ENCODE measurements at regions not wholly inside any gene's neighbourhood (a gene's known extent, or its start where the extent isn't known, plus 50 kb on each side); places are given as distances from the start of the nearest gene placed in this dataset.
A peak's percentile ranks its signal among the peaks of the same experiment; 100 is the strongest.

- TF ChIP-seq ISX (CRISPR knock-in tag; conservative IDR thresholded peaks at IDR 0.05): no peak
- TF ChIP-seq CTCF (CRISPR knock-in tag; IDR thresholded peaks at IDR 0.05): no peak
- TF ChIP-seq ZFP36 (IDR thresholded peaks at IDR 0.05; ENCODE audit: borderline replicate concordance, low read depth, low read length, partially characterized antibody): no peak
- no peak for TF ChIP-seq ZNF367 (CRISPR knock-in tag; IDR thresholded peaks at IDR 0.05; ENCODE audit: borderline replicate concordance)
- peak; percentile 36 for TF ChIP-seq MNT (IDR thresholded peaks at IDR 0.05)
- TF ChIP-seq ZNF646 (CRISPR knock-in tag; IDR thresholded peaks at IDR 0.05): no peak
- no peak for TF ChIP-seq RFX1 (IDR thresholded peaks at IDR 0.05)
- no peak for TF ChIP-seq BCL3 (CRISPR knock-in tag; IDR thresholded peaks at IDR 0.05)
- no peak for TF ChIP-seq EHMT2 (IDR thresholded peaks at IDR 0.05; ENCODE audit: borderline replicate concordance, low read depth, low read length)
- no peak for TF ChIP-seq SIX1 (CRISPR knock-in tag; IDR thresholded peaks at IDR 0.05; ENCODE audit: borderline replicate concordance)
- no peak for TF ChIP-seq BCLAF1 (IDR thresholded peaks at IDR 0.05)
- no peak for TF ChIP-seq SMAD3 (CRISPR knock-in tag; IDR thresholded peaks at IDR 0.05)
- no peak for TF ChIP-seq KAT2B (IDR thresholded peaks at IDR 0.05; ENCODE audit: borderline replicate concordance, low read depth, low read length)
Observed at GRCh38 chr6:165939047-165939446, 228.6 kb downstream of the TBXT start.
